SH-SY5Y (cell line): ENCODE measurements at regions not wholly inside any gene's neighbourhood (a gene's known extent, or its start where the extent isn't known, plus 50 kb on each side); places are given as distances from the start of the nearest gene placed in this dataset.

Experiments used
- GATA2 ChIP-seq: IDR thresholded peaks from 2 replicates; pipeline ENCODE4 v1.6.1; 2011; ENCODE audit warnings: mild to moderate bottlenecking, low read depth, low read length
- GATA3 ChIP-seq: IDR thresholded peaks from 2 replicates; pipeline ENCODE4 v1.6.1; 2011; ENCODE audit warnings: low read depth, mild to moderate bottlenecking, low read length, moderate library complexity

DNA sequence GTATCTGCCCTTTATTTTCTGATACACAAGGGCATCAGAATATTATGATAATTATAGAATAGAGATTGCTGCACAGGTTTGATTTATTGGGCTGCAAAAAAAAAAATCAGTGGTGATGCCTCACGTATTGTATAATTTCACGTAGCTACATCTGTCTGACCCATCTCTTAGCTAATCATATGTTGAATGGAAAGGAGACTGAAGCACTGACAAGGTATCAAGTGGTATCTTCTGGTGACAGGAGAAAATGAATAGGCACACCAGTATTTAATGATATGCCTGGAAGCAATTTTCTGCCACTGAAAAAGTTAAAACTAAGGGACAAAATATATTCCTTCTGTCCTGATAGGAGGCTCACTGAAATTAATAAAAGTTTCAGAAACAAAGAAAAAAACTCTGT is 837.2 kb upstream of the FBXO33 start:
- TF ChIP-seq GATA2 (no peak), GATA3 (no peak)
